ENCODE measurements at regions not wholly inside any gene's neighbourhood (a gene's known extent, or its start where the extent isn't known, plus 50 kb on each side); places are given as distances from the start of the nearest gene placed in this dataset.

- Mint-ChIP-seq H3K27me3 (peaks cover 7 to 14% of the 10 kb centered on the region in 2 donors), H3K4me3 (no peak overlapping the region), H3K4me1 (ENCODE audit: low read depth in 2 of 2) (no peaks in the 10 kb centered on the region), H3K36me3 (ENCODE audit: insufficient read depth) (no peaks in the 10 kb centered on the region), H3K27ac (no peak overlapping the region), H3K9me3 (no peaks in the 10 kb centered on the region)
- DNase-seq (no peak), ATAC-seq (replicated peaks) (no peak)
Measured at GRCh38 chr13:47801555-47801954, 199.5 kb downstream of the SUCLA2 start.

- Mint-ChIP-seq H3K27me3 (peaks cover 8 to 14% of the 10 kb centered on the region in 2 donors), H3K27ac (no peak overlapping the region), H3K9me3 (no peaks in the 10 kb centered on the region), H3K4me1 (ENCODE audit: low read depth in 2 of 2) (no peaks in the 10 kb centered on the region), H3K4me3 (no peak overlapping the region), H3K36me3 (ENCODE audit: insufficient read depth) (no peaks in the 10 kb centered on the region)
- DNase-seq = no peak
- no peak for ATAC-seq (replicated peaks)
Measured at GRCh38 chr13:47800593-47800992, 200.5 kb downstream of the SUCLA2 start.

GRCh38 chr13:47798906-47799305 is 202.2 kb downstream of the SUCLA2 start:
- no peaks in the 10 kb centered on the region for H3K36me3 Mint-ChIP-seq (ENCODE audit: insufficient read depth)
- no peak overlapping the region for H3K27ac Mint-ChIP-seq
- DNase-seq (no peak), ATAC-seq (replicated peaks) (no peak)
- no peaks in the 10 kb centered on the region for H3K9me3 Mint-ChIP-seq
- no peak overlapping the region for H3K4me3 Mint-ChIP-seq
- no peaks in the 10 kb centered on the region for H3K4me1 Mint-ChIP-seq (ENCODE audit: low read depth in 2 of 2)
- H3K27me3 Mint-ChIP-seq = peaks cover 17 to 22% of the 10 kb centered on the region in 2 donors

GRCh38 chr13:47798194-47798593 is 202.9 kb downstream of the SUCLA2 start:
- Mint-ChIP-seq H3K27ac (no peak overlapping the region), H3K4me3 (no peak overlapping the region)

GRCh38 chr13:47796816-47797215 is 204.3 kb downstream of the SUCLA2 start:
- Mint-ChIP-seq H3K27ac (no peak overlapping the region), H3K36me3 (ENCODE audit: insufficient read depth) (no peaks in the 10 kb centered on the region), H3K9me3 (peaks cover 0 to 5% of the 10 kb centered on the region in 2 donors), H3K4me3 (no peak overlapping the region), H3K4me1 (ENCODE audit: low read depth in 2 of 2) (no peaks in the 10 kb centered on the region), H3K27me3 (peaks cover 17 to 18% of the 10 kb centered on the region in 2 donors)
- no peak for ATAC-seq (replicated peaks)
- DNase-seq = no peak

More at GRCh38 chr13:47798194-47798593, 202.9 kb downstream of the SUCLA2 start:
- no peaks in the 10 kb centered on the region for H3K36me3 Mint-ChIP-seq (ENCODE audit: insufficient read depth)
- ATAC-seq (replicated peaks) (no peak), DNase-seq (no peak)
- H3K4me1 Mint-ChIP-seq (ENCODE audit: low read depth in 2 of 2) = no peaks in the 10 kb centered on the region
- no peaks in the 10 kb centered on the region for H3K9me3 Mint-ChIP-seq
- peaks cover 17 to 22% of the 10 kb centered on the region in 2 donors for H3K27me3 Mint-ChIP-seq

GRCh38 chr13:47794963-47795362 is 206.1 kb downstream of the SUCLA2 start:
- Mint-ChIP-seq H3K27me3 (peaks cover 17 to 18% of the 10 kb centered on the region in 2 donors), H3K4me1 (ENCODE audit: low read depth in 2 of 2) (no peaks in the 10 kb centered on the region), H3K27ac (no peak overlapping the region), H3K9me3 (peaks cover 6 to 15% of the 10 kb centered on the region in 2 donors), H3K36me3 (ENCODE audit: insufficient read depth) (no peaks in the 10 kb centered on the region), H3K4me3 (no peak overlapping the region)
- DNase-seq = no peak
- no peak for ATAC-seq (replicated peaks)

- H3K4me1 Mint-ChIP-seq (ENCODE audit: low read depth in 2 of 2) = no peaks in the 10 kb centered on the region
- DNase-seq = no peak
- H3K36me3 Mint-ChIP-seq (ENCODE audit: insufficient read depth) = no peaks in the 10 kb centered on the region
- no peak for ATAC-seq (replicated peaks)
- peaks cover 6 to 16% of the 10 kb centered on the region in 2 donors for H3K9me3 Mint-ChIP-seq
- H3K27me3 Mint-ChIP-seq = peaks cover 8 to 9% of the 10 kb centered on the region in 2 donors
- H3K4me3 Mint-ChIP-seq = no peak overlapping the region
- H3K27ac Mint-ChIP-seq = no peak overlapping the region
Measured at GRCh38 chr13:47790755-47791154, 210.3 kb downstream of the SUCLA2 start.

- Mint-ChIP-seq H3K9me3 (peaks cover 6 to 16% of the 10 kb centered on the region in 2 donors), H3K4me3 (no peak overlapping the region), H3K27ac (no peak overlapping the region), H3K27me3 (no peaks in the 10 kb centered on the region), H3K4me1 (ENCODE audit: low read depth in 2 of 2) (no peaks in the 10 kb centered on the region), H3K36me3 (ENCODE audit: insufficient read depth) (no peaks in the 10 kb centered on the region)
- DNase-seq (no peak), ATAC-seq (replicated peaks) (no peak)
Measured at GRCh38 chr13:47788844-47789243, 212.2 kb downstream of the SUCLA2 start.

- Mint-ChIP-seq H3K27me3 (peaks cover 16 to 23% of the 10 kb centered on the region in 2 donors), H3K4me1 (ENCODE audit: low read depth in 2 of 2) (peaks cover 0 to 2% of the 10 kb centered on the region in 2 donors), H3K36me3 (ENCODE audit: insufficient read depth) (no peaks in the 10 kb centered on the region)
Measured at GRCh38 chr13:47774671-47774994, 226.4 kb downstream of the SUCLA2 start.

GRCh38 chr13:47764817-47765216 is 236.3 kb downstream of the SUCLA2 start:
- Mint-ChIP-seq H3K27me3 (peaks cover 0 to 6% of the 10 kb centered on the region in 2 donors), H3K4me1 (ENCODE audit: low read depth in 2 of 2) (no peaks in the 10 kb centered on the region), H3K36me3 (ENCODE audit: insufficient read depth) (no peaks in the 10 kb centered on the region), H3K4me3 (no peak overlapping the region), H3K9me3 (no peaks in the 10 kb centered on the region), H3K27ac (no peak overlapping the region)
- DNase-seq = no peak
- ATAC-seq (replicated peaks) = no peak

More at GRCh38 chr13:47774671-47774994, 226.4 kb downstream of the SUCLA2 start:
- Mint-ChIP-seq H3K9me3 (peaks cover 3 to 7% of the 10 kb centered on the region in 2 donors), H3K4me3 (no peak overlapping the region), H3K27ac (no peak overlapping the region)
- ATAC-seq (replicated peaks) (no peak), DNase-seq (no peak)

GRCh38 chr13:47757466-47758080 is 243.5 kb downstream of the SUCLA2 start:
- Mint-ChIP-seq H3K27ac (no peak overlapping the region), H3K36me3 (ENCODE audit: insufficient read depth) (no peaks in the 10 kb centered on the region), H3K4me1 (ENCODE audit: low read depth in 2 of 2) (no peaks in the 10 kb centered on the region), H3K27me3 (peaks cover 0 to 5% of the 10 kb centered on the region in 2 donors), H3K9me3 (no peaks in the 10 kb centered on the region), H3K4me3 (no peak overlapping the region)
- no peak for ATAC-seq (replicated peaks)
- no peak for DNase-seq

- DNase-seq = no peak
- Mint-ChIP-seq H3K4me3 (no peak overlapping the region), H3K4me1 (ENCODE audit: low read depth in 2 of 2) (no peaks in the 10 kb centered on the region), H3K9me3 (peaks cover 3 to 8% of the 10 kb centered on the region in 2 donors), H3K27me3 (peaks cover 14 to 16% of the 10 kb centered on the region in 2 donors), H3K36me3 (ENCODE audit: insufficient read depth) (no peaks in the 10 kb centered on the region), H3K27ac (no peak overlapping the region)
- no peak for ATAC-seq (replicated peaks)
Measured at GRCh38 chr13:47747901-47748300, 253.2 kb downstream of the SUCLA2 start.

- no peaks in the 10 kb centered on the region for H3K9me3 Mint-ChIP-seq
- no peak overlapping the region for H3K27ac Mint-ChIP-seq
- ATAC-seq (replicated peaks) (no peak), DNase-seq (no peak)
- no peak overlapping the region for H3K4me3 Mint-ChIP-seq
- no peaks in the 10 kb centered on the region for H3K27me3 Mint-ChIP-seq
- no peaks in the 10 kb centered on the region for H3K4me1 Mint-ChIP-seq (ENCODE audit: low read depth in 2 of 2)
- peaks cover 3% of the 10 kb centered on the region for H3K36me3 Mint-ChIP-seq (ENCODE audit: insufficient read depth)
Measured at GRCh38 chr13:47726394-47726793, 274.7 kb downstream of the SUCLA2 start.

GRCh38 chr13:47723898-47724297 is 277.2 kb downstream of the SUCLA2 start:
- Mint-ChIP-seq H3K36me3 (ENCODE audit: insufficient read depth) (peaks cover 3% of the 10 kb centered on the region), H3K27me3 (no peaks in the 10 kb centered on the region), H3K4me3 (no peak overlapping the region), H3K4me1 (ENCODE audit: low read depth in 2 of 2) (no peaks in the 10 kb centered on the region), H3K9me3 (no peaks in the 10 kb centered on the region), H3K27ac (no peak overlapping the region)
- DNase-seq (no peak), ATAC-seq (replicated peaks) (no peak)
